ENCODE measurements at regions not wholly inside any gene's neighbourhood (a gene's known extent, or its start where the extent isn't known, plus 50 kb on each side); places are given as distances from the start of the nearest gene placed in this dataset.
"Not testable (repeated sequence)": the region's sequence is repeated elsewhere in the genome, so short reads cannot be mapped to it uniquely, and the experiment has no call there.

- Histone ChIP-seq H3K27me3 (no peaks in the 10 kb centered on the region), H3K9me3 (no peaks in the 10 kb centered on the region), H3K4me3 (no peak overlapping the region), H3K36me3 (no peaks in the 10 kb centered on the region), H3K4me1 (peaks cover 8% of the 10 kb centered on the region), H3K27ac (no peak overlapping the region)
- intact Hi-C loops (cut with DNase I): no loop called here
- DNase-seq (ENCODE audit: extremely low spot score in 2 of 2): no peak
- no peak for TF ChIP-seq CTCF (IDR thresholded peaks at IDR 0.05)
- TF ChIP-seq POLR2A (IDR thresholded peaks at IDR 0.05): no peak
- no peak for TF ChIP-seq POLR2AphosphoS5 (IDR thresholded peaks at IDR 0.05; ENCODE audit: insufficient read depth in 1 of 2, low read depth in 1 of 2)
Measured at GRCh38 chr6:150695652-150696051, 96.0 kb downstream of the PLEKHG1 start.

DNA sequence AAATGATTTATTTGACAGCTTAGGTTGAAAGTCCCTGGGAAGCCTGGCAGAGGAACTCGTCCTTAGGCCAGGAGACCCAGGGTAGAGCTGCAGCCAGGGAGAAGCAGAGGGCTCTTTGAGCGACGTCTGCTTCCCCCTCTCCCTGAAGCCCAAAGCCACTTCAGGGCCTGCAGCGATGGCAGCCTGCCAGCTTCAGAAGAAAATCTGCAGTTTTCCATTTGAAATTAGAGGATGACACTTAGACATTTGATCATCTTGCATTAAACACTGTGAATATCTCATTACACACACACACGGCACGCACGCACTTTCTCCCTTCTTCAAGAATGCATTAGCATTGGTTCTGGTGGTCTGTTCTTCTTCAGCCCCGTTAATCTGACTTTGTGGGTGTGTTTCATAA is 96.5 kb downstream of the PLEKHG1 start:
- no peak for DNase-seq (ENCODE audit: extremely low spot score in 2 of 2)
- intact Hi-C loops (cut with DNase I): no loop called here
- Histone ChIP-seq H3K36me3 (no peaks in the 10 kb centered on the region), H3K27me3 (no peaks in the 10 kb centered on the region), H3K9me3 (no peaks in the 10 kb centered on the region), H3K4me3 (no peak overlapping the region), H3K27ac (no peak overlapping the region), H3K4me1 (peaks cover 8% of the 10 kb centered on the region)
- TF ChIP-seq CTCF (IDR thresholded peaks at IDR 0.05) (no peak), POLR2A (IDR thresholded peaks at IDR 0.05) (no peak), POLR2AphosphoS5 (IDR thresholded peaks at IDR 0.05; ENCODE audit: insufficient read depth in 1 of 2, low read depth in 1 of 2) (no peak)

GRCh38 chr6:150696918-150697317 is 97.2 kb downstream of the PLEKHG1 start:
- H3K36me3 ChIP-seq; intact Hi-C loops (cut with DNase I); DNase-seq (ENCODE audit: extremely low spot score in 2 of 2); H3K4me3 ChIP-seq; H3K9me3 ChIP-seq; H3K27ac ChIP-seq; H3K4me1 ChIP-seq; H3K27me3 ChIP-seq: not testable (repeated sequence)

GRCh38 chr6:150697515-150697914 is 97.8 kb downstream of the PLEKHG1 start:
- H3K4me1 ChIP-seq: peaks cover 8% of the 10 kb centered on the region
- H3K9me3 ChIP-seq: no peaks in the 10 kb centered on the region
- H3K4me3 ChIP-seq: no peak overlapping the region
- H3K36me3 ChIP-seq: no peaks in the 10 kb centered on the region
- intact Hi-C loops (cut with DNase I): no loop called here
- no peak for DNase-seq (ENCODE audit: extremely low spot score in 2 of 2)
- no peak overlapping the region for H3K27ac ChIP-seq
- TF ChIP-seq POLR2A (IDR thresholded peaks at IDR 0.05): no peak
- TF ChIP-seq CTCF (IDR thresholded peaks at IDR 0.05): no peak
- no peak for TF ChIP-seq POLR2AphosphoS5 (IDR thresholded peaks at IDR 0.05; ENCODE audit: insufficient read depth in 1 of 2, low read depth in 1 of 2)
- H3K27me3 ChIP-seq: no peaks in the 10 kb centered on the region

GRCh38 chr6:150698391-150698790 is 98.7 kb downstream of the PLEKHG1 start:
- intact Hi-C loops (cut with DNase I): no loop called here
- Histone ChIP-seq H3K36me3 (no peaks in the 10 kb centered on the region), H3K9me3 (no peaks in the 10 kb centered on the region), H3K27ac (no peak overlapping the region), H3K4me3 (no peak overlapping the region), H3K27me3 (no peaks in the 10 kb centered on the region), H3K4me1 (peaks cover 8% of the 10 kb centered on the region)
- TF ChIP-seq POLR2A (IDR thresholded peaks at IDR 0.05) (no peak), CTCF (IDR thresholded peaks at IDR 0.05) (no peak)
- DNase-seq (ENCODE audit: extremely low spot score in 2 of 2): no peak

- TF ChIP-seq POLR2A (IDR thresholded peaks at IDR 0.05): no peak
- TF ChIP-seq POLR2AphosphoS5 (IDR thresholded peaks at IDR 0.05; ENCODE audit: insufficient read depth in 1 of 2, low read depth in 1 of 2): no peak
- TF ChIP-seq CTCF (IDR thresholded peaks at IDR 0.05): no peak
- H3K27ac ChIP-seq: no peak overlapping the region
- intact Hi-C loops (cut with DNase I): no loop called here
- no peak for DNase-seq (ENCODE audit: extremely low spot score in 2 of 2)
- no peaks in the 10 kb centered on the region for H3K27me3 ChIP-seq
- no peaks in the 10 kb centered on the region for H3K9me3 ChIP-seq
- H3K36me3 ChIP-seq: no peaks in the 10 kb centered on the region
- H3K4me1 ChIP-seq: no peaks in the 10 kb centered on the region
- H3K4me3 ChIP-seq: no peak overlapping the region
Measured at GRCh38 chr6:150702675-150703074, 103.0 kb downstream of the PLEKHG1 start.

All from vagina (tissue), 2 donors.